GM12878 (cell line): ENCODE measurements at regions not wholly inside any gene's neighbourhood (a gene's known extent, or its start where the extent isn't known, plus 50 kb on each side); places are given as distances from the start of the nearest gene placed in this dataset.

Source experiments
- ATAC-seq: fragments of 200-7000 bp; cut with Tn5 transposase; 3 replicates; pipeline ENCODE4 v1.9.1; 2020; ENCODE audit warnings: mild to moderate bottlenecking, moderate library complexity
- BruUV-seq: library from RNA; stranded (reverse); fragments of 400-500 nt; replicated peaks from 2 replicates; lab custom pipeline; 2021; lab: Mats Ljungman, UMichigan
- CTCF ChIA-PET: fragments of 300-600 bp; sonication (Branson Sonifier 250); formaldehyde crosslinking; extraction: SDS; loops from one replicate; lab custom pipeline; 2021; ENCODE audit warnings: inconsistent platforms; lab: Yijun Ruan, JAX
- POLR2A ChIA-PET: fragments of 350-600 bp; formaldehyde crosslinking; extraction: SDS; loops from one replicate; lab custom pipeline; 2021; ENCODE audit warnings: inconsistent platforms; lab: Charles Lee
- RAD21 ChIA-PET: fragments of 300-600 bp; sonication (Branson Sonifier 250); formaldehyde crosslinking; loops from one replicate; lab custom pipeline; 2023; ENCODE audit warnings: antibody characterized with exemption; ENCODE audit not compliant: unreplicated experiment; lab: Charles Lee
- SMC1A ChIA-PET: fragments of 300-600 bp; sonication (Branson Sonifier 250); formaldehyde crosslinking; loops from one replicate; lab custom pipeline; 2023; ENCODE audit not compliant: unreplicated experiment, uncharacterized antibody; lab: Charles Lee
- DNase-seq: peaks from one replicate; pipeline ENCODE4 v3.0.0-alpha.2; 2011; ENCODE audit warnings: low read depth, low spot score
- FAIRE-seq: peaks from 3 replicates; lab custom pipeline; 2011; peaks lifted over from hg19 to GRCh38; lab: Jason Lieb, UNC
- H2AFZ ChIP-seq: 2 replicates; pipeline ENCODE4 v1.6.0; 2011; ENCODE audit warnings: low read depth, low read length, control low read depth; ENCODE audit not compliant: control insufficient read depth
- H3K27ac ChIP-seq: 2 replicates; pipeline ENCODE4 v1.5.1; 2011; ENCODE audit warnings: control low read depth; ENCODE audit not compliant: control insufficient read depth, insufficient read depth
- H3K27me3 ChIP-seq, 2 experiments: replicated peaks in 1 of 2; 2 replicates each; pipeline versions ENCODE4 v1.6.0 to v1.6.1; 2011; ENCODE audit warnings: low read length in 1 of 2; ENCODE audit not compliant: control insufficient read depth in 2 of 2, insufficient read depth in 2 of 2
- H3K36me3 ChIP-seq, 2 experiments: 2 replicates each; pipeline ENCODE4 v1.5.1; 2011; ENCODE audit warnings: low read length in 1 of 2; ENCODE audit not compliant: control insufficient read depth in 2 of 2, insufficient read depth in 2 of 2
- H3K4me1 ChIP-seq: 2 replicates; pipeline ENCODE4 v1.6.1; 2011; ENCODE audit warnings: mild to moderate bottlenecking, low read length, moderate library complexity, mixed read lengths; ENCODE audit not compliant: control insufficient read depth, insufficient read depth
- H3K4me2 ChIP-seq: 2 replicates; pipeline ENCODE4 v1.6.0; 2011; ENCODE audit warnings: control low read depth; ENCODE audit not compliant: control insufficient read depth, insufficient read depth
- H3K4me3 ChIP-seq: fragments of 200-600 bp; sonication (generic); 2 replicates; pipeline ENCODE4 v1.5.1; 2016
- H3K79me2 ChIP-seq: 2 replicates; pipeline ENCODE4 v1.6.0; 2011; ENCODE audit warnings: low read length; ENCODE audit not compliant: control insufficient read depth, insufficient read depth
- H3K9ac ChIP-seq: 2 replicates; pipeline ENCODE4 v1.8.0; 2011; ENCODE audit warnings: low read length, control low read depth, mixed read lengths; ENCODE audit not compliant: control insufficient read depth, insufficient read depth
- H3K9me3 ChIP-seq: replicated peaks from 3 replicates; pipeline ENCODE4 v1.5.1; 2011; ENCODE audit warnings: mild to moderate bottlenecking, low read length; ENCODE audit not compliant: control insufficient read depth, insufficient read depth
- H4K20me1 ChIP-seq: 2 replicates; pipeline ENCODE4 v1.6.0; 2011; ENCODE audit not compliant: control insufficient read depth, insufficient read depth
- CBX5 ChIP-seq: sonication (generic); IDR thresholded peaks from 2 replicates; pipeline ENCODE4 v1.6.1; 2016; ENCODE audit warnings: low read depth, moderate library complexity, mild to moderate bottlenecking, inconsistent platforms
- CHD1 ChIP-seq: IDR thresholded peaks from 2 replicates; pipeline ENCODE4 v1.6.1; 2012; ENCODE audit warnings: low read depth, low read length, improper control_type of control experiment
- GATAD2B ChIP-seq: fragments of 450-650 bp; conservative IDR thresholded peaks from 2 replicates; pipeline ENCODE4 v1.6.1; 2017; ENCODE audit warnings: low read depth, mild to moderate bottlenecking, moderate library complexity
- NFYA ChIP-seq: IDR thresholded peaks from 2 replicates; pipeline ENCODE4 v1.6.1; 2011; ENCODE audit warnings: low read depth, mild to moderate bottlenecking, low read length, improper control_type of control experiment, borderline replicate concordance
- NR2F1 ChIP-seq: fragments of 450-650 bp; conservative IDR thresholded peaks from 2 replicates; pipeline ENCODE4 v1.6.1; 2017; ENCODE audit warnings: mild to moderate bottlenecking
- SMAD1 ChIP-seq: fragments of 450-650 bp; IDR thresholded peaks from 2 replicates; pipeline ENCODE4 v1.6.1; 2018; ENCODE audit warnings: mild to moderate bottlenecking, low read depth; ENCODE audit not compliant: partially characterized antibody
- TBL1XR1 ChIP-seq: IDR thresholded peaks from 2 replicates; pipeline ENCODE4 v1.6.1; 2012; ENCODE audit warnings: low read depth, low read length, improper control_type of control experiment
- TCF7 ChIP-seq: IDR thresholded peaks from 2 replicates; pipeline ENCODE4 v1.6.1; 2014; ENCODE audit warnings: antibody characterized with exemption, borderline replicate concordance
- ZNF384 ChIP-seq: IDR thresholded peaks from 2 replicates; pipeline ENCODE4 v1.6.1; 2012; ENCODE audit warnings: low read depth, mild to moderate bottlenecking, low read length, improper control_type of control experiment, borderline replicate concordance
- ZSCAN29 ChIP-seq: fragments of 450-650 bp; IDR thresholded peaks from 2 replicates; pipeline ENCODE4 v1.6.1; 2017; ENCODE audit warnings: mild to moderate bottlenecking, moderate library complexity
- WGBS: methylation state at CpG from one replicate; pipeline ENCODE4 v1.1.6; 2016; ENCODE audit warnings: low lambda C conversion rate; ENCODE audit not compliant: insufficient replicate concordance, insufficient coverage; ENCODE audit errors: missing lambda C conversion rate; 5-methylcytosine and 5-hydroxymethylcytosine counted together
- in situ Hi-C: fragments of 300-500 bp; cut with MboI; formaldehyde crosslinking; loops from 9 replicates; pipeline ENCODE4 v1.14.3; 2018; ENCODE audit warnings: mixed read lengths
- intact Hi-C: fragments of 100-400 bp; cut with micrococcal nuclease; formaldehyde crosslinking; loops from one replicate; pipeline ENCODE4 v1.14.2; 2022; ENCODE audit not compliant: unreplicated experiment
- TF ChIP-seq, protein P1 (sequence below): fragments of 450-650 bp; IDR thresholded peaks from 2 replicates; pipeline ENCODE4 v1.6.1; 2017; ENCODE audit warnings: low read depth, mild to moderate bottlenecking, moderate library complexity
- TF ChIP-seq, protein P2 (sequence below): fragments of 450-650 bp; IDR thresholded peaks from 2 replicates; pipeline ENCODE4 v1.6.1; 2014; ENCODE audit warnings: mild to moderate bottlenecking
- TF ChIP-seq, protein P3 (sequence below): IDR thresholded peaks from 2 replicates; pipeline ENCODE4 v1.6.1; 2012; ENCODE audit warnings: low read depth, low read length, improper control_type of control experiment
- TF ChIP-seq, protein P4 (sequence below), 3 experiments: IDR thresholded peaks in 2 of 3; conservative IDR thresholded peaks in 1 of 3; 2 replicates each; pipeline ENCODE4 v1.5.1; 2011; ENCODE audit warnings: low read depth in 3 of 3, low read length in 3 of 3, mild to moderate bottlenecking in 3 of 3, control low read depth in 2 of 3, moderate library complexity in 2 of 3, inconsistent platforms in 1 of 3, mixed read lengths in 1 of 3; ENCODE audit not compliant: control insufficient read depth in 2 of 3, insufficient read depth in 1 of 3; ENCODE audit errors: extremely low read depth in 1 of 3
- TF ChIP-seq, protein P5 (sequence below): fragments of 450-650 bp; IDR thresholded peaks from 2 replicates; pipeline ENCODE4 v1.6.1; 2017; ENCODE audit warnings: antibody characterized with exemption, mild to moderate bottlenecking, moderate library complexity

DNA sequence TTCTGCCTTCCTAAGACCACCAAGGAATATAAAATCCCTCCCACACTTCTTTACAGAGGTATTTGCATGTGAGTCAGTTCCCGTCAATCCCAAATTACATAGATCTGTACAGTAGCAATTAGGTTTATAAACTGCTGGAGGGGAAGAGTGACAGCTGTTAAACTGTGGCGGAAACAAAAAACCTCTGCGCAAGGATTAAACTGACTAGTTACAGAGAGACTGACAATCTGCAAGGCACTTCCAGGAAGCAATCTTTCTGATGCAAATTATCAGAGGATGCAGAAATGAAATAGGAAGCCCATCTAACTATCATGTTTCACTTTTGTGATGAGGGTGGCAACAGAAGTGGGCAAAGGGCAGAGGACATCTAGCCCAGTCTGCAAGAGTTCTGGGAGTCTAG lies 150.4 kb downstream of the RTP4 start:
- Histone ChIP-seq H3K79me2 (no peaks in the 10 kb centered on the region), H3K4me3 (no peak overlapping the region), H3K4me1 (no peaks in the 10 kb centered on the region), H3K27ac (no peak overlapping the region), H3K4me2 (no peak overlapping the region), H2AFZ (no peak overlapping the region), H3K9me3 (no peaks in the 10 kb centered on the region), H4K20me1 (no peaks in the 10 kb centered on the region), H3K9ac (no peak overlapping the region), H3K27me3 (no peaks in the 10 kb centered on the region; a peak in 3 of 4 replicates), H3K36me3 (no peaks in the 10 kb centered on the region)
- no peak for DNase-seq
- RAD21 ChIA-PET, result no interaction called here
- POLR2A ChIA-PET, result no interaction called here
- ATAC-seq, result no peak
- WGBS, result 22% methylated on average over 3 of the region's 3 CpGs
- TF ChIP-seq ZSCAN29 (no peak), NR2F1 (no peak), CHD1 (no peak), TBL1XR1 (no peak), TCF7 (no peak), NFYA (no peak), CBX5 (no peak), GATAD2B (no peak), SMAD1 (no peak), ZNF384 (no peak)
- TF ChIP-seq, protein P1, sequence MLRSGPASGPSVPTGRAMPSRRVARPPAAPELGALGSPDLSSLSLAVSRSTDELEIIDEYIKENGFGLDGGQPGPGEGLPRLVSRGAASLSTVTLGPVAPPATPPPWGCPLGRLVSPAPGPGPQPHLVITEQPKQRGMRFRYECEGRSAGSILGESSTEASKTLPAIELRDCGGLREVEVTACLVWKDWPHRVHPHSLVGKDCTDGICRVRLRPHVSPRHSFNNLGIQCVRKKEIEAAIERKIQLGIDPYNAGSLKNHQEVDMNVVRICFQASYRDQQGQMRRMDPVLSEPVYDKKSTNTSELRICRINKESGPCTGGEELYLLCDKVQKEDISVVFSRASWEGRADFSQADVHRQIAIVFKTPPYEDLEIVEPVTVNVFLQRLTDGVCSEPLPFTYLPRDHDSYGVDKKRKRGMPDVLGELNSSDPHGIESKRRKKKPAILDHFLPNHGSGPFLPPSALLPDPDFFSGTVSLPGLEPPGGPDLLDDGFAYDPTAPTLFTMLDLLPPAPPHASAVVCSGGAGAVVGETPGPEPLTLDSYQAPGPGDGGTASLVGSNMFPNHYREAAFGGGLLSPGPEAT, result no peak
- TF ChIP-seq, protein P2, sequence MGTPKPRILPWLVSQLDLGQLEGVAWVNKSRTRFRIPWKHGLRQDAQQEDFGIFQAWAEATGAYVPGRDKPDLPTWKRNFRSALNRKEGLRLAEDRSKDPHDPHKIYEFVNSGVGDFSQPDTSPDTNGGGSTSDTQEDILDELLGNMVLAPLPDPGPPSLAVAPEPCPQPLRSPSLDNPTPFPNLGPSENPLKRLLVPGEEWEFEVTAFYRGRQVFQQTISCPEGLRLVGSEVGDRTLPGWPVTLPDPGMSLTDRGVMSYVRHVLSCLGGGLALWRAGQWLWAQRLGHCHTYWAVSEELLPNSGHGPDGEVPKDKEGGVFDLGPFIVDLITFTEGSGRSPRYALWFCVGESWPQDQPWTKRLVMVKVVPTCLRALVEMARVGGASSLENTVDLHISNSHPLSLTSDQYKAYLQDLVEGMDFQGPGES, result no peak
- TF ChIP-seq, protein P3, sequence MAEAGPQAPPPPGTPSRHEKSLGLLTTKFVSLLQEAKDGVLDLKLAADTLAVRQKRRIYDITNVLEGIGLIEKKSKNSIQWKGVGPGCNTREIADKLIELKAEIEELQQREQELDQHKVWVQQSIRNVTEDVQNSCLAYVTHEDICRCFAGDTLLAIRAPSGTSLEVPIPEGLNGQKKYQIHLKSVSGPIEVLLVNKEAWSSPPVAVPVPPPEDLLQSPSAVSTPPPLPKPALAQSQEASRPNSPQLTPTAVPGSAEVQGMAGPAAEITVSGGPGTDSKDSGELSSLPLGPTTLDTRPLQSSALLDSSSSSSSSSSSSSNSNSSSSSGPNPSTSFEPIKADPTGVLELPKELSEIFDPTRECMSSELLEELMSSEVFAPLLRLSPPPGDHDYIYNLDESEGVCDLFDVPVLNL, result no peak
- TF ChIP-seq, protein P4, sequence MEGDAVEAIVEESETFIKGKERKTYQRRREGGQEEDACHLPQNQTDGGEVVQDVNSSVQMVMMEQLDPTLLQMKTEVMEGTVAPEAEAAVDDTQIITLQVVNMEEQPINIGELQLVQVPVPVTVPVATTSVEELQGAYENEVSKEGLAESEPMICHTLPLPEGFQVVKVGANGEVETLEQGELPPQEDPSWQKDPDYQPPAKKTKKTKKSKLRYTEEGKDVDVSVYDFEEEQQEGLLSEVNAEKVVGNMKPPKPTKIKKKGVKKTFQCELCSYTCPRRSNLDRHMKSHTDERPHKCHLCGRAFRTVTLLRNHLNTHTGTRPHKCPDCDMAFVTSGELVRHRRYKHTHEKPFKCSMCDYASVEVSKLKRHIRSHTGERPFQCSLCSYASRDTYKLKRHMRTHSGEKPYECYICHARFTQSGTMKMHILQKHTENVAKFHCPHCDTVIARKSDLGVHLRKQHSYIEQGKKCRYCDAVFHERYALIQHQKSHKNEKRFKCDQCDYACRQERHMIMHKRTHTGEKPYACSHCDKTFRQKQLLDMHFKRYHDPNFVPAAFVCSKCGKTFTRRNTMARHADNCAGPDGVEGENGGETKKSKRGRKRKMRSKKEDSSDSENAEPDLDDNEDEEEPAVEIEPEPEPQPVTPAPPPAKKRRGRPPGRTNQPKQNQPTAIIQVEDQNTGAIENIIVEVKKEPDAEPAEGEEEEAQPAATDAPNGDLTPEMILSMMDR (IDR thresholded peaks at IDR 0.05 in 2 of 3, conservative IDR thresholded peaks at IDR 0.05 in 1 of 3; ENCODE audit: control insufficient read depth in 2 of 3, extremely low read depth in 1 of 3, insufficient read depth in 1 of 3, low read depth in 3 of 3, low read length in 3 of 3), result no peak
- TF ChIP-seq, protein P5, sequence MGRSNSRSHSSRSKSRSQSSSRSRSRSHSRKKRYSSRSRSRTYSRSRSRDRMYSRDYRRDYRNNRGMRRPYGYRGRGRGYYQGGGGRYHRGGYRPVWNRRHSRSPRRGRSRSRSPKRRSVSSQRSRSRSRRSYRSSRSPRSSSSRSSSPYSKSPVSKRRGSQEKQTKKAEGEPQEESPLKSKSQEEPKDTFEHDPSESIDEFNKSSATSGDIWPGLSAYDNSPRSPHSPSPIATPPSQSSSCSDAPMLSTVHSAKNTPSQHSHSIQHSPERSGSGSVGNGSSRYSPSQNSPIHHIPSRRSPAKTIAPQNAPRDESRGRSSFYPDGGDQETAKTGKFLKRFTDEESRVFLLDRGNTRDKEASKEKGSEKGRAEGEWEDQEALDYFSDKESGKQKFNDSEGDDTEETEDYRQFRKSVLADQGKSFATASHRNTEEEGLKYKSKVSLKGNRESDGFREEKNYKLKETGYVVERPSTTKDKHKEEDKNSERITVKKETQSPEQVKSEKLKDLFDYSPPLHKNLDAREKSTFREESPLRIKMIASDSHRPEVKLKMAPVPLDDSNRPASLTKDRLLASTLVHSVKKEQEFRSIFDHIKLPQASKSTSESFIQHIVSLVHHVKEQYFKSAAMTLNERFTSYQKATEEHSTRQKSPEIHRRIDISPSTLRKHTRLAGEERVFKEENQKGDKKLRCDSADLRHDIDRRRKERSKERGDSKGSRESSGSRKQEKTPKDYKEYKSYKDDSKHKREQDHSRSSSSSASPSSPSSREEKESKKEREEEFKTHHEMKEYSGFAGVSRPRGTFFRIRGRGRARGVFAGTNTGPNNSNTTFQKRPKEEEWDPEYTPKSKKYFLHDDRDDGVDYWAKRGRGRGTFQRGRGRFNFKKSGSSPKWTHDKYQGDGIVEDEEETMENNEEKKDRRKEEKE, result no peak
- intact Hi-C loops, result no loop called here
- CTCF ChIA-PET, result no interaction called here
- no peak for FAIRE-seq
- no TSS peak for BruUV-seq
- SMC1A ChIA-PET, result no interaction called here
- in situ Hi-C loops, result no loop called here
